ENCODE measurements at regions not wholly inside any gene's neighbourhood (a gene's known extent, or its start where the extent isn't known, plus 50 kb on each side); places are given as distances from the start of the nearest gene placed in this dataset.

DNA sequence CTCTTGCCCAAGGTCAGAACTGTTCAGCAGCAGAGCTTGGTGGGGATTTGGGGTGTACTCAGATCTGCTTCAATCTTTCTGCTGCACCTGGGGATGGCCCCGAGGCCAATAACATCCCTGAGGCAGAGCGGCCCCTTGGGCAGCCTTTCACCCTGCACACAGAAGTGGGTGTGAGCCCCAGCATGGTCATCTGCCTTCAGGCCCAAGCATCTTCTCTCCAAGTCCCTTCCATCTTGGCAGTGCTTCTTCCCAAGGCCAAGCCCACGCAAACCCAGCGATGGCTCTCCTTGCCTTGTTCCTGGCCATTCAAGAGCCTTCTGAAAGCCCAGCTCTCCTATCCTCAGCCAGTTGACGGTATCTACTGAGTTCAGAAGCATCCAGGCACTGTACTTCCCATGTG lies 172.9 kb downstream of the INHBB start:
- over 99% methylated on average over 5 of the region's 5 CpGs for WGBS
- Histone ChIP-seq H3K36me3 (no peaks in the 10 kb centered on the region), H3K4me3 (no peak overlapping the region), H3K27me3 (replicated peaks; ENCODE audit: insufficient read depth) (no peaks in the 10 kb centered on the region), H3K27ac (no peak overlapping the region), H3K9me3 (no peaks in the 10 kb centered on the region), H3K4me1 (replicated peaks) (no peaks in the 10 kb centered on the region)
- TF ChIP-seq POLR2A (IDR thresholded peaks at IDR 0.05) (no peak), POLR2AphosphoS5 (IDR thresholded peaks at IDR 0.05) (no peak)
- TF ChIP-seq, protein P1, sequence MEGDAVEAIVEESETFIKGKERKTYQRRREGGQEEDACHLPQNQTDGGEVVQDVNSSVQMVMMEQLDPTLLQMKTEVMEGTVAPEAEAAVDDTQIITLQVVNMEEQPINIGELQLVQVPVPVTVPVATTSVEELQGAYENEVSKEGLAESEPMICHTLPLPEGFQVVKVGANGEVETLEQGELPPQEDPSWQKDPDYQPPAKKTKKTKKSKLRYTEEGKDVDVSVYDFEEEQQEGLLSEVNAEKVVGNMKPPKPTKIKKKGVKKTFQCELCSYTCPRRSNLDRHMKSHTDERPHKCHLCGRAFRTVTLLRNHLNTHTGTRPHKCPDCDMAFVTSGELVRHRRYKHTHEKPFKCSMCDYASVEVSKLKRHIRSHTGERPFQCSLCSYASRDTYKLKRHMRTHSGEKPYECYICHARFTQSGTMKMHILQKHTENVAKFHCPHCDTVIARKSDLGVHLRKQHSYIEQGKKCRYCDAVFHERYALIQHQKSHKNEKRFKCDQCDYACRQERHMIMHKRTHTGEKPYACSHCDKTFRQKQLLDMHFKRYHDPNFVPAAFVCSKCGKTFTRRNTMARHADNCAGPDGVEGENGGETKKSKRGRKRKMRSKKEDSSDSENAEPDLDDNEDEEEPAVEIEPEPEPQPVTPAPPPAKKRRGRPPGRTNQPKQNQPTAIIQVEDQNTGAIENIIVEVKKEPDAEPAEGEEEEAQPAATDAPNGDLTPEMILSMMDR (IDR thresholded peaks at IDR 0.05) = no peak
- no peak for DNase-seq (ENCODE audit: low spot score)
- intact Hi-C loops (cut with DNase I) = no loop called here

DNA sequence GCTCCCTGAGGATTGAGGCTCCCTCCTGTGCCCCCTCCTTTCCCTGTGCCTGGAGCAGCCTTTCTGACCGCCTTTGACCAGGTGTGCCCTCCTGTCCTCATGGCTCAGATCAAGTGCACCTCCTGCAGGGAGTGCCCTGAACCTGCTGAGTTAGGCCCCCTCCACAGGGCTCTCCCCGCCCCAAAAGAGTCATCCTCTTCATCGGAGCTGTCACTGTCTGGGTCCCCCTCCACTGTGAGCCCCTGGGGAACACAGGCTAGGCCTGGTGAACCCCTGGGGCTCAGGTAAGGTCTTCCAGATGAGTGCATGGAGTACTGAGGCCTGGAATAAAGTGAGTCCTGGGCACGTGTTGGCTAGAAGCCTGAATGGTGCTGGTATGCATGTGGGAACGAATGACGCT lies 173.5 kb downstream of the INHBB start:
- no peaks in the 10 kb centered on the region for H3K9me3 ChIP-seq
- DNase-seq (ENCODE audit: low spot score) = no peak
- WGBS = 94% methylated on average over 6 of the region's 6 CpGs
- no peaks in the 10 kb centered on the region for H3K27me3 ChIP-seq (replicated peaks; ENCODE audit: insufficient read depth)
- no peak overlapping the region for H3K4me3 ChIP-seq
- H3K27ac ChIP-seq = no peak overlapping the region
- TF ChIP-seq POLR2A (IDR thresholded peaks at IDR 0.05) (no peak), POLR2AphosphoS5 (IDR thresholded peaks at IDR 0.05) (no peak)
- TF ChIP-seq, protein P1 (IDR thresholded peaks at IDR 0.05) = no peak
- H3K36me3 ChIP-seq = no peaks in the 10 kb centered on the region
- intact Hi-C loops (cut with DNase I) = no loop called here
- H3K4me1 ChIP-seq (replicated peaks) = no peaks in the 10 kb centered on the region

DNA sequence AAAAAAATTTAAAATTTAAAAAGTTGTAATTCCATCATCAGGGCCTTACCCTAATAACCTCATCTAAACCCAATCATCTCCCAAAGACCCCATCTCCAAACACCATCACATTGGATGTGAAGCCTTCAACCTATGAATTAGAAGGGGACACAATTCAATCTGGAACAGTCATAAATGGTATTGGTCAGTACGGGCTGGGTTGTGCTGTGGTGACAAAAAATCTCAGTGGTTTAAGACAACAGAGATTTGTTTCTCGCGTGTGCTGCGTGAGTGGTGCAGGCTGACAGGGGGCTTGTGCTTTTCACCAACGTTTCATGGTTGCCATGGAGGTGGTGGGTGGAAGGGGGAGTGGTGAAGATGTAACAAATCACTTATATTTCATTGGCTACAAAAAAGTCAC lies 174.5 kb downstream of the INHBB start:
- TF ChIP-seq, protein P1 (IDR thresholded peaks at IDR 0.05) = no peak
- TF ChIP-seq POLR2AphosphoS5 (IDR thresholded peaks at IDR 0.05) (no peak), POLR2A (IDR thresholded peaks at IDR 0.05) (no peak)

DNA sequence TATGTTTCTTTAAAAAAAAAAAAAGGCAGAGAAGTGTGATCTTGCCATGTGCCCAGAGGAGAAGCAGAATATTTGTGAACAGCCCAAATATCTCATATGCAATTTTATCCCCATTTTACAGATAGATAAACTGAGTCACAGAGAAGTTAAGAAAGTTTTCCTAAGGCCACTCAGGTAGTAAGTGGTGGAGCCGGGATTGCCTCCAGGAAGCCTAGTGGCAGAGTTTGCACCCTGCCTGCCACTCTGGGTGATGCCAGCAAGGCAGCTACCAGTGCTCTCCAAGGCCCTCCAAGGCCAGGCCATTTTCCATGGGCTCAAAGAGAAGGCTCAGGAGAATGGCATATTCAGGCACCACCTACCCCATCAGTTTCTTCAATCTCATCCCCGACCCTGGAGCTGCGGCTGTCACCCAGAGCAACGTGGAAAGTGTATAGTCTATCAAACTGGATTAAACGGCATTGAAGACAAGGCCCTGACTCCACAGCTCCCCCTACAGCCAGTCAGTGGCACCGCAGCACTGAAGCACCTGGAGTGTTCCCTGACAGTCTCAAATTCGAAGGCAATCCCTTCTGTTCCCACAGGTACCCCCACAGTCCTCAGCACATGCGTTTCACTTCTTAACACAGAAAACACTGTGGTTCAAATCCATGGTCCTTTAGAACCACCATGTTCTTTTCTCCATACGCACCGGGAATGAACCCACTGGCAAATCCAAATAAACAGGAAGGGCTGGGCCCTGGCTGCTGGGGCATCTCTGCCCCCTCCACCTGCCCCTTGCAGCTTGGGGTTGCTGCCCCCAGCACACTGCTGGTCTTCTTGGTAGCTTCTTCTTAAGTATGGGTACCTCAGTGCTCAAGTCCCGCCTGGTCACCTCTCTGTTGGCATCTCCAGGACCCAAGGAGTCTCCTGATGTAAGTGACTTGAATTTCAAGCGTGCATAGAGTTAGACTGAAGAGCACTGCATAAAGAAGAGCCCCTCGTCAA lies 175.3 kb downstream of the INHBB start:
- no peaks in the 10 kb centered on the region for H3K27me3 ChIP-seq (replicated peaks; ENCODE audit: insufficient read depth)
- H3K27ac ChIP-seq = no peak overlapping the region
- no peaks in the 10 kb centered on the region for H3K4me1 ChIP-seq (replicated peaks)
- WGBS = 50% methylated on average over 13 of the region's 13 CpGs
- no peaks in the 10 kb centered on the region for H3K36me3 ChIP-seq
- no peak for TF ChIP-seq POLR2AphosphoS5 (IDR thresholded peaks at IDR 0.05)
- no peak for TF ChIP-seq POLR2A (IDR thresholded peaks at IDR 0.05)
- TF ChIP-seq, protein P1 (IDR thresholded peaks at IDR 0.05) = peak; percentile 56 to 83 (median 76)
- intact Hi-C loops (cut with DNase I) = no loop called here
- no peak overlapping the region for H3K4me3 ChIP-seq
- peak; percentile 53 for DNase-seq (ENCODE audit: low spot score)
- H3K9me3 ChIP-seq = no peaks in the 10 kb centered on the region

More for the DNA sequence above, 174.5 kb downstream of the INHBB start:
- Histone ChIP-seq H3K4me3 (no peak overlapping the region), H3K27ac (no peak overlapping the region), H3K27me3 (replicated peaks; ENCODE audit: insufficient read depth) (no peaks in the 10 kb centered on the region), H3K9me3 (no peaks in the 10 kb centered on the region), H3K4me1 (replicated peaks) (no peaks in the 10 kb centered on the region), H3K36me3 (no peaks in the 10 kb centered on the region)
- intact Hi-C loops (cut with DNase I) = no loop called here
- WGBS = 86% methylated on average over 5 of the region's 5 CpGs
- DNase-seq (ENCODE audit: low spot score) = no peak
